ENCODE measurements at regions not wholly inside any gene's neighbourhood (a gene's known extent, or its start where the extent isn't known, plus 50 kb on each side); places are given as distances from the start of the nearest gene placed in this dataset.

DNA sequence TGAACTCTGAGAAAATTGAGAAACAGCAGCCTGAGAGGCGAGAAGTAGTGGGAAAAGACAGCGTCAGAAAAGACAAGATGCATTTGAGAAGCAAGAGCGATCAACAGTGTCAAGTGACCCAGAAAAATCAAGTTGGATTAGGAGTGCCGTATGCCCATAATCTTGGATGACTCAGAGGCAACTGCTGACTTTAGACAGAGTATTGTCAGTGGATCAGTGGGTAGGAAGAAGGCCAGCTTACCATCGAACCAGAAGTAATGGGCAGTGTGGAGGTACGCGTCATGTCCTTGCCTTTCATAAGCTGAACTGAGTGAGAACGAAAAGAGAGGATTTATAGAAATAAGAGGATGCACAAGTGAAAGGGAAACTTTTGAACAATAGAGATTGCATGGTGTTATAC, 151.0 kb upstream of the NAV3 start:
- Histone ChIP-seq H3K27me3 (ENCODE audit: insufficient read depth, low read length) (peaks cover 2% of the 10 kb centered on the region; the same call in 1 of the 2 replicates), H3K9ac (ENCODE audit: extremely low read depth, insufficient read length, low read length) (no peak overlapping the region), H3T11ph (ENCODE audit: low read length) (no peak overlapping the region), H2BK120ac (ENCODE audit: low read depth, low read length, poor library complexity, severe bottlenecking) (no peak overlapping the region), H4K20me1 (ENCODE audit: control insufficient read depth, insufficient read depth, insufficient read length) (no peaks in the 10 kb centered on the region), H3K18ac (ENCODE audit: insufficient read length, low read depth, low read length) (no peak overlapping the region), H3K23ac (ENCODE audit: insufficient read length, low read depth, low read length) (no peak overlapping the region), H3K27ac (ENCODE audit: insufficient read length, low read depth, low read length) (no peak overlapping the region), H4K5ac (ENCODE audit: insufficient read length, low read depth, low read length) (no peak overlapping the region), H3K23me2 (ENCODE audit: insufficient read length, low read depth, low read length, poor library complexity, severe bottlenecking) (no peaks in the 10 kb centered on the region), H3K4me2 (ENCODE audit: insufficient read depth, insufficient read length, low read length) (no peak overlapping the region), H3K4me1 (ENCODE audit: insufficient read depth, low read length) (no peaks in the 10 kb centered on the region), H2BK15ac (ENCODE audit: low read depth, low read length) (no peak overlapping the region), H2BK5ac (ENCODE audit: insufficient read length, low read length) (no peak overlapping the region), H3K4ac (ENCODE audit: low read depth, low read length) (no peak overlapping the region), H3K56ac (ENCODE audit: insufficient read length, low read depth, low read length) (no peak overlapping the region), H4K8ac (replicated peaks; ENCODE audit: insufficient read length, low read depth, low read length) (no peak overlapping the region), H2BK12ac (ENCODE audit: insufficient read length, low read depth, low read length) (no peak overlapping the region), H3K9me3 (ENCODE audit: control insufficient read depth, low read depth, low read length) (no peaks in the 10 kb centered on the region), H4K91ac (ENCODE audit: insufficient read length, low read depth, low read length) (no peak overlapping the region), H3K14ac (ENCODE audit: insufficient read depth, low read length) (no peak overlapping the region), H3K79me1 (ENCODE audit: insufficient read depth, low read depth, low read length, poor library complexity, severe bottlenecking) (no peaks in the 10 kb centered on the region), H2BK20ac (ENCODE audit: low read depth, low read length, poor library complexity, severe bottlenecking) (no peak overlapping the region), H2AK5ac (ENCODE audit: insufficient read length, low read length) (no peak overlapping the region), H2AFZ (ENCODE audit: low read length) (no peak overlapping the region), H3K79me2 (ENCODE audit: insufficient read depth, low read length) (no peaks in the 10 kb centered on the region)
- H3K4me1 Mint-ChIP-seq: peaks cover 3 to 4% of the 10 kb centered on the region in 2 experiments
- peaks cover 8% of the 10 kb centered on the region for H3K27me3 Mint-ChIP-seq (ENCODE audit: low read depth)
- TF ChIP-seq, protein P1, sequence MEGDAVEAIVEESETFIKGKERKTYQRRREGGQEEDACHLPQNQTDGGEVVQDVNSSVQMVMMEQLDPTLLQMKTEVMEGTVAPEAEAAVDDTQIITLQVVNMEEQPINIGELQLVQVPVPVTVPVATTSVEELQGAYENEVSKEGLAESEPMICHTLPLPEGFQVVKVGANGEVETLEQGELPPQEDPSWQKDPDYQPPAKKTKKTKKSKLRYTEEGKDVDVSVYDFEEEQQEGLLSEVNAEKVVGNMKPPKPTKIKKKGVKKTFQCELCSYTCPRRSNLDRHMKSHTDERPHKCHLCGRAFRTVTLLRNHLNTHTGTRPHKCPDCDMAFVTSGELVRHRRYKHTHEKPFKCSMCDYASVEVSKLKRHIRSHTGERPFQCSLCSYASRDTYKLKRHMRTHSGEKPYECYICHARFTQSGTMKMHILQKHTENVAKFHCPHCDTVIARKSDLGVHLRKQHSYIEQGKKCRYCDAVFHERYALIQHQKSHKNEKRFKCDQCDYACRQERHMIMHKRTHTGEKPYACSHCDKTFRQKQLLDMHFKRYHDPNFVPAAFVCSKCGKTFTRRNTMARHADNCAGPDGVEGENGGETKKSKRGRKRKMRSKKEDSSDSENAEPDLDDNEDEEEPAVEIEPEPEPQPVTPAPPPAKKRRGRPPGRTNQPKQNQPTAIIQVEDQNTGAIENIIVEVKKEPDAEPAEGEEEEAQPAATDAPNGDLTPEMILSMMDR (conservative IDR thresholded peaks at IDR 0.05): no peak
- no CpG with 5 or more reads among the region's 8 CpGs for WGBS (ENCODE audit: extremely low coverage, insufficient read length, low lambda C conversion rate)
- no peaks in the 10 kb centered on the region for H3K36me3 Mint-ChIP-seq (ENCODE audit: insufficient read depth in 1 of 3, low read depth in 3 of 3)
- DNase-seq: no peak
- no peak overlapping the region for H3K4me3 Mint-ChIP-seq
- no peak overlapping the region for H3K27ac Mint-ChIP-seq
- H3K9me3 Mint-ChIP-seq: no peaks in the 10 kb centered on the region
